ENCODE measurements at regions not wholly inside any gene's neighbourhood (a gene's known extent, or its start where the extent isn't known, plus 50 kb on each side); places are given as distances from the start of the nearest gene placed in this dataset.

DNA sequence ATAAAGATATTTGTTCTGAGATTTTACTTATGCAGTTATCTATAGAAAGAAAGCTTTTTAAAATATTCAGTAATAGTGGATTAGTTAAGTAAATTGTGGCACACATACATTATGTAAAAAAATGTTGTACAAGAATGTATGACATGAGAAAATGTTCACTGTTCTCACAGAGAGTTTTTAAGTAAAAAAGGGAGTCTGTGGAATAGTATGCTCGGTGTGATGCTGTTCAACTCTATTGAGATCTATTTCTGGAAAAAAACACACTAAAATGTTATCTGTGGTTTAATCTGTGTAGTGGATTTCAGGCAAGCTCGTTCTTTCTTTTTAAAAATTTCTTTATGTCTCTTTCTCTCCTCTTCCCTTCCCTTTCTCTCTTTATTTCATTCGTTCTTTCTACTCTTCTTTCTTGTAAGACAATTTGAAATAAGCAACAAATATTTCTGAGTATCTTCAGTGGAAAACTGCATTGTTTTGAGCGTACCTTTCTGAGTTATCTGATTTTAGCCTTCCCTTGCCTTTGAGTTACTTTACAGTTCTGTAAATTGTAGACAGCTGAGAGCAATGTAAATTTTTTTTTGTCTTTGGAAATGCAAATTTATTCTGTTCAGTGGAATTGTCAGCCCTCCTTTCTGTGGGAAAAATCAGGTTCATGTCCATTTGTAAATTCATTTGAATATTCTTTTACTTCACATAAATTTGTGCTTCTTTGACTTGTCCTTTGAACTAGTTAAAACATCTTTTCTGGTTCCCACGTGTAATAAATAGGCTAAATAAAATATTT is 229.0 kb upstream of the NOX3 start:
- TF ChIP-seq CTCF (IDR thresholded peaks at IDR 0.05) = no peak
- TF ChIP-seq EP300 (IDR thresholded peaks at IDR 0.05) = no peak
- TF ChIP-seq POLR2A (IDR thresholded peaks at IDR 0.05; ENCODE audit: low read depth) = no peak
- TF ChIP-seq POLR2AphosphoS5 (IDR thresholded peaks at IDR 0.05) = no peak

All from esophagus muscularis mucosa (tissue), 4 donors.